Activated CD8-positive, alpha-beta memory T cell treated with anti-CD3 and anti-CD28 coated beads for 36 hours (primary cell): ENCODE measurements at regions not wholly inside any gene's neighbourhood (a gene's known extent, or its start where the extent isn't known, plus 50 kb on each side); places are given as distances from the start of the nearest gene placed in this dataset.
"Not testable (repeated sequence)": the region's sequence is repeated elsewhere in the genome, so short reads cannot be mapped to it uniquely, and the experiment has no call there.

Experiments used
- CTCF ChIA-PET: fragments of 350-600 bp; sonication (Branson Sonifier 250); formaldehyde crosslinking; loops from one replicate; lab custom pipeline; 2021; ENCODE audit warnings: antibody characterized with exemption; lab: Charles Lee
- POLR2A ChIA-PET: fragments of 350-600 bp; sonication (Branson Sonifier 250); formaldehyde crosslinking; loops from one replicate; lab custom pipeline; 2021; ENCODE audit warnings: antibody characterized with exemption; lab: Charles Lee

GRCh38 chr13:53260594-53260993 is 232.0 kb downstream of the OLFM4 start:
- CTCF ChIA-PET: no interaction called here

GRCh38 chr13:53264751-53265385 is 236.3 kb downstream of the OLFM4 start:
- ChIA-PET CTCF (no interaction called here), POLR2A (no interaction called here)

More at GRCh38 chr13:53260594-53260993, 232.0 kb downstream of the OLFM4 start:
- POLR2A ChIA-PET: no interaction called here

- ChIA-PET CTCF (no interaction called here), POLR2A (no interaction called here)
Observed at GRCh38 chr13:53266757-53267156, 238.1 kb downstream of the OLFM4 start.

GRCh38 chr13:53269634-53270033 is 241.0 kb downstream of the OLFM4 start:
- POLR2A ChIA-PET: no interaction called here
- CTCF ChIA-PET: no interaction called here

GRCh38 chr13:53272873-53273272 is 244.3 kb downstream of the OLFM4 start:
- POLR2A ChIA-PET: no interaction called here
- CTCF ChIA-PET: no interaction called here

GRCh38 chr13:53276265-53276664 is 247.7 kb downstream of the OLFM4 start:
- CTCF ChIA-PET: no interaction called here

GRCh38 chr13:53281677-53282076 is 253.1 kb downstream of the OLFM4 start:
- POLR2A ChIA-PET: no interaction called here
- CTCF ChIA-PET: no interaction called here

More at GRCh38 chr13:53276265-53276664, 247.7 kb downstream of the OLFM4 start:
- POLR2A ChIA-PET: no interaction called here

- ChIA-PET CTCF (no interaction called here), POLR2A (no interaction called here)
Observed at GRCh38 chr13:53285896-53286430, 257.4 kb downstream of the OLFM4 start.

- POLR2A ChIA-PET: no interaction called here
- CTCF ChIA-PET: no interaction called here
Observed at GRCh38 chr13:53298396-53298795, 269.8 kb downstream of the OLFM4 start.

- CTCF ChIA-PET: no interaction called here
- POLR2A ChIA-PET: no interaction called here
Observed at GRCh38 chr13:53301449-53301848, 272.8 kb downstream of the OLFM4 start.

- CTCF ChIA-PET: not testable (repeated sequence)
Observed at GRCh38 chr13:53305419-53305818, 276.8 kb downstream of the OLFM4 start.

GRCh38 chr13:53310786-53311185 is 282.2 kb downstream of the OLFM4 start:
- ChIA-PET POLR2A (no interaction called here), CTCF (no interaction called here)

More at GRCh38 chr13:53305419-53305818, 276.8 kb downstream of the OLFM4 start:
- POLR2A ChIA-PET: not testable (repeated sequence)

- ChIA-PET POLR2A (no interaction called here), CTCF (no interaction called here)
Observed at GRCh38 chr13:53311561-53311960, 282.9 kb downstream of the OLFM4 start.

GRCh38 chr13:53321296-53321801 is 292.7 kb downstream of the OLFM4 start:
- ChIA-PET POLR2A (no interaction called here), CTCF (no interaction called here)

- CTCF ChIA-PET: no interaction called here
Observed at GRCh38 chr13:53324656-53325055, 296.0 kb downstream of the OLFM4 start.

GRCh38 chr13:53326716-53327115 is 298.1 kb downstream of the OLFM4 start:
- POLR2A ChIA-PET: no interaction called here
- CTCF ChIA-PET: no interaction called here

More at GRCh38 chr13:53324656-53325055, 296.0 kb downstream of the OLFM4 start:
- POLR2A ChIA-PET: no interaction called here

GRCh38 chr13:53327680-53328315 is 299.2 kb downstream of the OLFM4 start:
- CTCF ChIA-PET: no interaction called here
- POLR2A ChIA-PET: no interaction called here

- POLR2A ChIA-PET: no interaction called here
- CTCF ChIA-PET: no interaction called here
Observed at GRCh38 chr13:53336441-53337160, 308.0 kb downstream of the OLFM4 start.

GRCh38 chr13:53338760-53339159 is 310.1 kb downstream of the OLFM4 start:
- ChIA-PET POLR2A (no interaction called here), CTCF (no interaction called here)

- POLR2A ChIA-PET: no interaction called here
- CTCF ChIA-PET: no interaction called here
Observed at GRCh38 chr13:53340505-53341143, 312.0 kb downstream of the OLFM4 start.
